EH (cell line): ENCODE measurements at regions not wholly inside any gene's neighbourhood (a gene's known extent, or its start where the extent isn't known, plus 50 kb on each side); places are given as distances from the start of the nearest gene placed in this dataset.
A peak's percentile ranks its signal among the peaks of the same experiment; 100 is the strongest.

Source experiments
- DNase-seq: peaks from one replicate; pipeline ENCODE4 v3.0.0-alpha.2; 2015; ENCODE audit warnings: low read depth

DNA sequence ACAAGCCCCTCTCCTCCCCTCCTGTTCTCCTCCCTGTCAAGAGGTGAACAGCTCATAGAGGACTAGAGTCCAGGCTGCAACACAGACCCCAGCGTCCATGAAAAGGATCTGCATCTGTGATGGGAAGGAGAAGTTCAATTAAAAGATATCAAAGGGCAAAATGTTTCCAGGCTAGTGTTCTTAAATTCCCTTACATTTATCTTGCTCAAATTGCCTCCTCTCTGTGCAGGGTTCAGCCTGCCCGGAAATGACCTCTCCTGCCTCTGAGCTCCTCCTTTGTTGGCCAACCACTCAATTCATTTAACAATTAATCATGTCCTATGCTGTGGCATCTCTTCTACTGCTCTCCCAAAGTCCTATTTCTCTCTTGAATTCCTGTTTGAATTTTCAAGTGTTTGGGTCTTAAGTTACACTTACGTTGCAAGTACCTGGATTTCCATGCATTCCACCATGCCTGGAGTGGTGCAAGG lies 105.3 kb downstream of the TSN start:
- no peak for DNase-seq

DNA sequence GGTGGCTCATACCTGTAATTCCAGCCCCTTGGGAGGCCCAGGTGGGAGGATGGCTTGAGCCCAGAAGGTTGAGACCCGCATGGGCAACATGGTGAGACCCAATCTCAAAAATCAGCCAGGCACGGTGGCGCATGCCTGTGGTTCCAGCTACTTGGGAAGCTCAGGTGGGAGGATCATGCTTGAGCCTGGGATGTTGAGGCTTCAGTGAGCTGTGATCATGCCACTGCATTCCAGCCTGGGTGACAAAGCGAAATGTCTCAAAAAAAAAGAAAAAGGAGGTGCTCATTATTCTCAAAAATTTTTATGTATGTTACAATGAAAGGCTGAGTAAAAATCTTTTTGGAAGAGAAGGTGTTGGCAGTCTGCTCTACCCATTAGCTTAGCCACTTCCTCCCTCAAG lies 106.8 kb downstream of the TSN start:
- DNase-seq = no peak

DNA sequence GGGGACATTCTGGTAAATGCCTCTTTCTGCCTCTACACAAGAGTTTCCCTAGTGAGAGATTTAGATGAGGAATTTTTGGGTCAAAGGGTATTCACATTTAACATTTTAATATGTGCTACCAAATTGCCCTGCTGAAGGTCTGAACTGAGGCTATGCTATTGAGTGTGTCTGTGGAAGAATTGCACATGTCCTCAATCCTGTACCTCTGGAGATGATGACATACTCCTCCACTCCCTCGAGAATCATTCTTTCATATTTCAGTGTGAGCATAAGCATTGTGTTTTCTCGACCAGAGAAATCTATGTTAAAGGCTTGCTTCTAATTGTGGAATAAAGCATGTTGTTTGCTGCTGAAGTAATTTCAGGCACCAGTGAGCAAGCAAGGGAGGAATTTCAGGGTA lies 110.5 kb downstream of the TSN start:
- no peak for DNase-seq

DNA sequence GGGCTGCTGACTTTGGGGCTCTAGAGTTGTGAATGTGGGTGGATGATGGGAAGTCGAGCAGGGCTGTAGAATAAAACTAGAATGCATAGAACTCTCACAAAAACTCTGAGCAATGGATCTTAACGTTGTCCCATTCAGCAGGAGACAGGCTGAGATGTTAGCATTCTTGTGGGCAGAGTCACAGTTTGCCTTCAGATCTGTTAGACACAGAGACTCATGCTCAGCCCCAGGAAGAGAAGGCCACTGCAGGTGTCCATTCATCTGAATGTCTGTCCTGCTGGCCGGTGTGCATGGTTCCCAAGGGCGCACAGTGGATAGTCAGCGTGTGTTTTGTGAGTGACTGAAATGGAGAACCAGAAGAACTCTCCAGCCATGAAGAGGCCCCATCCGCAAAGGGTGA lies 111.3 kb downstream of the TSN start:
- DNase-seq = peak; percentile 46

DNA sequence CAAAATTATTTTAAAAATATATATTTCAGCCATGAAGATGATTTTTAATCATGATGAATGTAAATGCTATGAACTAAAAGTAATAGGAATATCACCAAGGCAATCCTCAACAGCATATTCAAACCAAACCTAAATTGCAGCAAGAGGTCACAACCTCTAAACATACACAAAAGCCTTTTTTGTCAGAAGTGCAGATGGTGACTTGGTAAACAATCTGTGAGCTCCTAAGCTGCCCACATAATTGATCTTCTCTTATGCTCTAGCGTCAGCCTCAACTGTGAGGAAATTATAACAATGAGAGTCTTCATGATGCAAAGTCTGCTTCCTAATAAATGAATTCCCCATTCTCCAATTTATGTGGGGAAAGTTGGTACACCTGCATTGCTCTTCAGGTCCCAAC lies 113.2 kb downstream of the TSN start:
- DNase-seq = no peak

DNA sequence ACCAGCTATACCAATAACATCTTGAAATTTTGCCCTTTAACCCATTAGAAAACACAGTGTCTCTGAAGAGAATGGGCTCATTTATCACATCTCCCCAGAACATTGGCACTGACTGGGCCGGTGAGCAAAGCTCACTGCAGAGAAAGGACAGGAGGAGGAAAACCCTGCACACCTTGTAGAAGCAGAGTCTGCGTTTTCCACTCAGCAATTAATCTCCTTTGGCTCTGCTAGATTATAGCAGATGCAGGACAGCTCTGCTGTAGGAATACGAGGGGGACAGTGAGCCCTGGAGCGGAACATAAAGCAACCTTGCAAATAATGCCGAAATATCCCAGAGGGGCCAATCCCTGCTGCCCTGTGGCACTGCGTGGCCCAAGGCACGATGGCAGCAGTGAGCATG lies 113.9 kb downstream of the TSN start:
- no peak for DNase-seq

DNA sequence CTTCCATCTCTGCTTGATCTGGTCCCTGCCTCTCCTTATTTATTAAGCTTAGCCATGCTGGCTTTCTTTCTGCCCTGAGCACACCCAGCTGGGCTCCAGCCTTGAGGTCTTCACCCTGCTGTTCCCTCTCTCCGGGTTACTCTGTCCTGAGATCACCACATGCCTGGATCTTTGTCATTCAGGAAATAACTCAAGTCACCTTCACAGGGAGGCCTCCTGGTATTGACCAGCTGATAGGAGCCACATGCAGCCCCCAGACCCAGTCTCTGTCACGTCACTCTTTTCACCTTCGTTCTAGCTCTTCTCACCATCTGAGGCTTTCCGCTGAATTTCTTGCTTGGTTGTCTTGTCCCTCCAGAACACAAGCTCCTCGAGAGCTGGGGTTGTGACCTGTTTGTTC lies 114.4 kb downstream of the TSN start:
- no peak for DNase-seq

DNA sequence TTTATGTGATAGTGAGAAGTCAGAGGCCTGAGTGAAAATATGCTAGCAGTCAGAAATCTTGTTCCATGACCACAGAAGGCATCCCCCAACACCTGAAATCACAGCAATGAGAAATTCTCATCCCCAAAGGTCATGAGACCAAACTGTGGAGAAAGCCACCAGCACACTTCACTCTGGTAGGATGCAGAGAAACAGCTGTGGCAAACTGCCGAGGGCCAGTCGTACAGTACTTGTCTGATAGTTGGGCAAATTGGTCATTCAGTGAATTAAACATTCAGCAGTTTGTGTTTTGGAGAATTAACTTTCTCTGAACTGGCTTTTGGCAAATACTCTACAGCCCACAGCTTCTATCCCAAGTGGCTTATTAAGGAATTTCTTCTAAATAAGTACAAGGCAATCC lies 117.2 kb downstream of the TSN start:
- DNase-seq = no peak

DNA sequence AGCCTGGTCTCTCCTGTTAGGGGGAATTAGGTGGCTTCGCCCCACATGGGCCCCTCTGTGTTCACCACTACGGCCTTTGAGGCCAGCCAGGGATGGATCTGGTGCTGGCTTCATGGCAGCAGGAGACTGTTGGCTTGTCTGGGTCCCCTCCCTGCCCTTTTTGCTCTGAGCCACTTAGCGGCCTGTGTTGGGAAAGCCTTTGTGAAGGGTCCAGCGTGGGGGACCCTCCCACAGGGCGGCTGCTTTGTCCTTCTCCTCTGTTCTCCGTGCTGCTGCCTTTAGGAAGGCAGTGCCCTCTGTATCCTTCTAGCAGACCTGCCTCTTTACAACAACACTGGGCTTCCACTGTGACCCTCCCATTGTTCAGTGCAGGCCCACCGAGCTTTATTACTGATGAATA lies 118.4 kb downstream of the TSN start:
- no peak for DNase-seq

DNA sequence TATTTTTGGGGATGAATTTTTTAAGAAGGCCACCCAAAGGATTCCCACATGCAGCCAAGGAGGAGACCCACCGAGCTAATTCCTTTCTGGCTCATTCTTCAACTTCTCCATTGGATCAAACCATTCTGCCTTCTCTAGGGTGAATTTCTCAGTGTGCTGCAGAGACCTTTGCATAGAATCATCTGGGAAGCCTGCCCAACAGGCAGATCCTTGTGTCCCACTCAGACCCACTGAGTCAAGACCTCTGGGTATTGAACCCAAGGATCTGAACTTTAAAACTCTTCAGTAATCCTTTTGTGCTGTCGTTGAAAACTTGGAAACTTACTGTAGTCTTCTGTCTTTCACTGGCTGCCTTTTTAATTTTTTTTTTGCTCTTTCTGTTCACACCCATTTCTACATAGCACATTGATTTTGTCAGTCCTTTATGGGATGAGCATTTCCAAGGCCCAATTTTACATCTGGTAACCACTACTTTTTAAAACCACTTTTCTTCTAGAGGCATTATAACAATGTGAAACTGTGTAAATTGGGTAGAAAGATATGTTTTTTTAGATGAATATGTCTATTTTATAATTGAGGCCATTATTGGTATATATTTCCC lies 120.2 kb downstream of the TSN start:
- DNase-seq = no peak

DNA sequence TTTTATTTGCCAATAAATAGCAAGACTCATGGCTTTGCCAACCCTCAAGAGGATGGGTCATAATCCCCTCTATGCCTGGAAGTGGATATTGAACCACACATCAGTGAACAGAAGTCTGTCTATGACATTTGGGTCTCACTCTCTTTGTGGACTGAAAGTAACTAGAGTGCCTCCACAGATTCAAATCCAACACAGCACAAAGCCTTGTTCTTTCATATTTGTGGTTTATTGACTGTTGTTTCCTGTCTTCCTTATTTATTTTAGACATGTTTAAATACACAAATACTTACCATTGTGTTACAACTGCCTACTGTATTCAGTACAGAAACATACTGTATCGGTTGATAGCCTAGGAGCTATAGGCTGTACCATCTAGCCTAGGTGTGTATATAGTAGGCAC lies 121.9 kb downstream of the TSN start:
- DNase-seq = no peak

DNA sequence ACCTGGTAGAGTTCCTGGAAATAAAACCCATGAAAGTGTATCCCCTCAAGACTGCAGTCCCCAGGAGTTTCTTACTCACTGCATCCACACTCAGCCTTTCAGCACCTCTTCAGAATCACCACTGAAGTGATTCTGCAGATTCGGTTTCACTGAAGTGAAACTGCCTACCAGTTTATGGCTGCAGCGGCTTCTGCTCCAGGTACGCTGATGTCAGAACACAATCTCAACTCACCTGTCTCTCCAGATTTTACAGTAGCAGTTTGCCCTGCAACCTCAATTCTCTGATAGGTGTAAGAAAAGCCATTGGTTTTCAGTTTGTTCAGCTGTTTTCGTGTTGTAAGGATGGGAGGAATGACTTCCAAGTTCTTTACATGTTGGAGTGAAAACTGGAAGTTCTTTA lies 124.8 kb downstream of the TSN start:
- DNase-seq = no peak

DNA sequence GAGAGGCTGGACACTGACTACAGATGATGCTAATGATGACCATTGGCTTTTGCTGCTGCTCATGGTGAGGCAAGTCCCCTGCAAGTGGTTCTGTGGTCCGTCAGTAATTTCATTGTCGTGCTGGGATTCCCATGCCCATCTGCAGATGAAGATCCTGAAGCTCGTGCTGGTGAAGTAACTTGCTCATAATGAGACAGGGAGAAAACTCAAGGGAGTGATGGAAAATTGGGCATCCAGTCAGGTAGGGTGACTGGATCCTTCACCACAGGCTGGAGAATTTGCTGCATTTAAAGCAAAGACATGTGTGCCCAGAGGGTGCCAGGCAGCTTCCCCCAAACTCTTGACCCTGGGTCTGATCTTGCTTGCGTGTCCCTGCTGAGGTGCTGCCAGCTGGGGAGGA lies 125.6 kb downstream of the TSN start:
- DNase-seq = no peak

DNA sequence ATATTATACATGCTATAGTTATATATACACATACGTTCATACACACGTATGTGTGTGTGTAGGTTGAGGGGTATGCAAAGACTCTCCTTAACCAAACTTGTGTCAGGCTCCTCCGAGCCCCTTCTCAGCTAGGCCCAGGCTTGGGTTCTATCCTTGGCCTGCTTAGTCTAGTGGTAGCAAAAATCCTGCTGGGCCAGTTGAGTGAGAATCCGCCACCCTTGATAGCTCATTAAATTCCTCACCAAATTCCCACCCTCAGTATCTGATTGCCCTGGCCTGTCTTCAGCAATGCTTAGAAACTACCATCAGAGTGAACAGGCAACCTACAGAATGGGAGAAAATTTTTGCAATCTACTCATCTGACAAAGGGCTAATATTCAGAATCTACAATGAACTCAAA lies 126.5 kb downstream of the TSN start:
- DNase-seq = no peak

DNA sequence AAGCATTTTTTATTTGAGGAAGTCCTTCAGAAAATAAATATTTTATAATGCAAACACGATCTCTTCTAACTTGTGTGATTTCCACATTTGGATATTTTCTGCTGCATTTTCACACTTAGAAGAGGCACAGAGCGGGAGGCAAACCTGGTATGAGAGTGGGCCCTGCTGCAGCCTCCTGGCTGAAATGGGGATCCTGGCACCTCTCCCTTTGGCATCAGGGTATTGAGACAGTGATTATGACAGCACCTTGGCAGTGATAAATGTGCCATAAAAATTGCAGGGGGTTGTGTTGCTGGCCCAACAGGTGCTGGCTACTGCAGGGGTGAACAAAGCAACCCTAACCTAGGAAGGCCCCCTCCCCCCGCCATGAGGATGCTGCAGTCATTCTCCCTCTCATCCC lies 128.6 kb downstream of the TSN start:
- DNase-seq = no peak

DNA sequence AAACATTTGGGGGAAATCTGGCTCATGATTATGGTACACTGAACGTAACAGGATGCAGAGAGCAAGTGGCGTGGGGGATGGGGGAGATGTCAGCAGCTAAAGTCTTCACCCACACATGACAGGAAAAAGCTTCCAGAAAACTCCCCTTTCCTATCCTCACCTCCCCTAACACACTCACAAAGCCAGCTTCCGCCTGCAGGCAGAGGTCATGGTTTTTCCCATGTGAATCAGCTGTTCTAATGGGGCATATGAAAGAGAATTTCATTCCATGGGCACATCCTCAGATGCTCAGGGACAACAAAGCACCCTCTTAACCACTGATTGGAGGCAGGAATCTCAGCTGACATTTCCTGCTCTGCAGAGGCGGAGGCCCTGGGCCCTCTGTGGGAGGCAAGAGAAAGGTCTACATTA lies 129.1 kb downstream of the TSN start:
- DNase-seq = no peak

DNA sequence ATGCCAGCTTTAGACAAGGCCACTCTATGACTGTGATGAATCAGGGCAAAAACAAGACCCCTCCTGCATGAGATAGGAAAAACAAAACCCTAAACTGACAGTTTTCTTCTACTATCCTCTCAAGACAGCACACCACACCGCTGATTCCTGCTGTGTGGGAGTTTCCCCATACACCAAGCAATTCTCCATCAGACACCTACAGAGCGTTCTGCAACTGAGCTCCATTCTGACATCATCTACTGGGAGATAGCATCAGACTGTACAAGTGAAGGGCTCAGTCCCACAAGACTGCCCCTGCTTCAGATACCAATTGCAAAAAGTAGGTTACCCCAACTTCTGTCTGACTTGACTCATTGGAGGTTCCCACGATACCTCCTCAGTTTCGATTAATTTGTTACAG lies 130.6 kb downstream of the TSN start:
- DNase-seq = no peak

DNA sequence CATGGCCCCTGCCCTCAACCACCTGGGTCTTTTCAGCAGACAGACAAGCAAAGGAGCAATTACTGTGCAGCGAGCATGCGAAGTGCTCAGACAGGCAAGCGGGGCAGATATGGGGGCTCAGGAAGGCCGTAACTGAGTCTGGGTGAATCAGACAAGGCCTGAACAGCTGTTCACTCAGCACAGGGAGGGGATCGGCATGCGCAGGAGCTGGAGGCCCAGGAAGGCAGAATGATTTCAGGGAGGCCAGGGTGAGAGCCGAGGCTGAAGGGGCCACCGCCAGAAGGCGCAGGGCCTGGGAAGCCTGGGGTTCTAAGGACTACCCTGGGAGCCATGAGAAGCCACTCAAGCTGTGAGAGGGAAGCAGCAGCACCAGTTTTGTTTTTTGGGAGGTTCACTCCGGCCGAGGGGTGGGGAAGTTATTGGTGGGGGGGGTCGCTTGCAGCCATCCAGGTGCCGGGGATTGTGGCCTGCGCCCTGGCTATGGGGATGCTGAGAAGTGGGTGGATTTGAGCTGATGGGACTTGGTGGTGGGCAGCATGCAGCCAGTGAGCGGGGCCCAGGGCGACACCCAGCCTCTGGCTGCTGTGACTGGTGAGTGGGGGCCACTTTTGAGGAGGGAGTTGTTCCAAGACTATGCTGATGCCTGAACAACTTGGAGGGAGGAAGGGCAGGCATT lies 132.2 kb downstream of the TSN start:
- no peak for DNase-seq

DNA sequence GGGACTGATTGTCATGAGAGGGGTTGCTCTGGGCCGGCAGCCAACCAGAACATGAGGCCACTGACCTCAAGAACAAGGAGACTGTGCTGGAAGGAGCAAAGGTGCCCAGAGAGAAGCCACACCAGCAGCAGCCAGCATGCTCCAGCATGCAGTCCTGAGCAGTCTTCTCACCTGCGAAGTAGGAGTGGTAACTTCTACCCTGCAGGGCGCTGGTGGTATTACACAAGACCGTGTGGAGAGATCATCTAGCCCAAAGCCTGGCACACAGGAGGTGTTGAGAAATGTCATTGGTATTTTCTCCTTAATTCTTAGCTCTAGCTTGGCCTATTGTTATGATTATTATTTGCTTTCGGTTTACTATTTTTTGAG lies 132.7 kb downstream of the TSN start:
- no peak for DNase-seq

DNA sequence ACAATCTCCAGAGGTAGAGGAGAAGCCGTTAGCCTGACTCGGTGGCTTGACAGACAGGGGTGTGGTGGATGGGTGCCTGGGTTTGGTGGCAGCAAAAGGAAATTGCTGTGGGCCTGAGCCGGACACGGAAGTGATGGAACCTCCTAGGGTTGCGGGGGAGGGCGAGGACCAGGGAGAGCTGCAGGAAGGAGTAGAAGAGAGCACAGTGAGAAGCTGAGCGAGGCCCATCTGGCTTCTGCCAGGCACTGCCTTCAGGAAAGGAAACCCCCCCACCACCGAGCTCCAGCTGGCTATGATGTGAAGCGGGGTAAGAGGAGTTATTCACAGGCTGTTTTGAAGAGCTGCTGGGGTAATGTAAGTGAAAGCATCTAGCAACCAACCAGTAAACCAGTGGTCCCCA lies 134.6 kb downstream of the TSN start:
- DNase-seq = no peak

DNA sequence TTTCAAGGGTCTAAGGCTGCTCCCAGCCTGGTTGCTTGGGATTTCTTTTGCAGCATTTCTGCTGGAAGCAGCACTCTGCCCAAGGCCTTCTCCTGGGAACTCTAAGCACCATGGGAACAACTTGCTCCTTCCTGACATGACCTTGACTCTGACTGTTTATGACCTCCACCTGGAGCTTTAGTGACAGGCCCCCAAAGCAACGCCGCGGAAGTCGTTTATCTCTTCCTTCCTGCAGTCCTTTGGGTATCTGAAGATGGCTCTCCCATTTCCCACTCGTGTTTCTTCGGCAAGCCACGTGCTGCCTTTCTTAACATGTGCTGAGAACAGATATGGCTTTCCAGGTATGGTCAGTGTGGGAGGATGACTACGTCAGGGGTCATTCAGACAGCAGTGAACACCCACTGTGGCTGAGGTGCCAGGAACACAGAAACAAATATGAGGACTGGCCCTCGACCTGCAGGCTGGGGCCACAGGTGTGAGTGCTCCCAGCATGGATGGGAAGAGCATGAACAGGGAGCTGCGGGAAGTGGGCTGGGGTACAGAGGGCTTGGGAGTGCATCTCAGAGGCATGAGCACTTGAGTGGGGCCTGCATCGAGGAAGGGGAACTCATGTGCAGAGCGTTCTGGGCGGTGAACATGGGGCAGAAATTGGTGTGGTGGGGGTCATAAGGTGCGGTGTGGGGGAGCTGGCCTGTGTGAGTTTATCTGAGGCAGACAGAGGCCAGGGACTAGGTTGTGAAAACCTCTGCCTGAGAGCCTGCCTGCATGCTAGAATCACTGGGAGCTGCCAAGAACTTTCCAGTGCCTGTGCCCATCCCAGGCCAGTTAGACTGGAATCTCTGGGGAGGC lies 140.5 kb downstream of the TSN start:
- DNase-seq = no peak

DNA sequence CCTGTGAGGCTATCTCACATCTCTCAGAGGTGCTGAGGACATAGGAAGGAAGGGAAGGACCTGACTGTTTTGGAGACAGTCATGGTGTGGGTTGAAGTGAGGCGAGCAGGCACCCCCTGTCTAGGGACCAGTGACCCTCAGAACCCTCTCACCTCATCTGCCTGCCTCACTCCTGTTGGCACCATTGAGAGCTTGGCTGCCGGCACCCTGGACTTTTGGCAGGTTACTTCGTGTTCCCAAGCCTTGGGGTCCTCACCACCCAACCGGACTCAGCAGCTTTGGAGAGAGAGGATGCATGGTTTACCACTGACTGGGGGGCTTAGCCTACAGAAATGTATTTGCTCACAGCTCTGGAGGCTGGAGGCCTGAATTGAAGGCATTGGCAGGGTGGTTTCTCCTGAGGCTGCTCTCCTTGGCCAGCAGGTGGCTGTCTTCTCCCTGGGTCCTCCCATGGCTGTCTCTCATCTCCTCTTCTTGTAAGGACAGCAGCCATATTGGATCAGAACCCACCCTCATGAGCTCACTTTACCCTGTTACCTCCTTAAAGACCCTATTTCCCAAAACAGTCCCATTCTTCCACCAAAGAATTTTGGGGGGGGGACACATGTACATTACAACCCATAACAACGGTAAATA lies 142.0 kb downstream of the TSN start:
- peak; percentile 69 for DNase-seq

DNA sequence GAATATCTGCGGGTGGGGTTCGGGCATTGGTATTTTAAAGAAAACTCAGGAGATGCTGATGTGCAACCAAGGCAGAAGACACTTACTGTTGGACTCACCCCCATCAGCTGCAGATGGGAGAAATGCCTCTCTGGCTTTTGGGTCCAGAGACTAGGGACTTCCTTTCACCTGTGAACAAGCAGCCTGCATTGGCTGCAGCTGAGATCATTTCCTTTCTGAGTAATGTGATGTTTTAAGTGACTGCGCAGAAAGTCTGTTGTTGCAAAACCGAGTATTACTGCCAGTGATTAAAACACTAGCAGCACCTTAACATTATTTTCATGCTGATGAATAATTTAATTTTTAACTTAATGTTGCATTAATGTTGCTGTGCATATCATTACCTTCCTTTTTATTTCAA lies 143.0 kb downstream of the TSN start:
- DNase-seq = peak; percentile 67
